ENCODE measurements at regions not wholly inside any gene's neighbourhood (a gene's known extent, or its start where the extent isn't known, plus 50 kb on each side); places are given as distances from the start of the nearest gene placed in this dataset.
A peak's percentile ranks its signal among the peaks of the same experiment; 100 is the strongest.

- Histone ChIP-seq H3K36me3 (no peaks in the 10 kb centered on the region), H3K27me3 (no peaks in the 10 kb centered on the region), H3K9me3 (no peaks in the 10 kb centered on the region), H3K4me1 (peaks cover 1 to 16% (median 9%) of the 10 kb centered on the region in 4 donors), H3K4me3 (no peak overlapping the region), H3K27ac (replicated peaks in 1 of 4) (no peak overlapping the region)
- no peak for DNase-seq (ENCODE audit: extremely low spot score)
- WGBS: 59% methylated on average over 2 of the region's 2 CpGs
- intact Hi-C loops (cut with DNase I): no loop called here
- TF ChIP-seq CTCF (IDR thresholded peaks at IDR 0.05): peak in 2 of 3 experiments; percentile 10 to 44
- no peak for TF ChIP-seq POLR2AphosphoS5 (IDR thresholded peaks at IDR 0.05)
Observed at GRCh38 chr7:25720427-25720826, 431.6 kb upstream of the NFE2L3 start.

GRCh38 chr7:25722856-25723255 lies 429.1 kb upstream of the NFE2L3 start:
- Histone ChIP-seq H3K36me3 (no peaks in the 10 kb centered on the region), H3K4me1 (peaks cover 6 to 24% (median 9%) of the 10 kb centered on the region in 4 donors), H3K27ac (replicated peaks in 1 of 4) (no peak overlapping the region), H3K9me3 (no peaks in the 10 kb centered on the region), H3K4me3 (no peak overlapping the region), H3K27me3 (no peaks in the 10 kb centered on the region)
- intact Hi-C loops (cut with DNase I): no loop called here
- no peak for DNase-seq (ENCODE audit: extremely low spot score)
- whole genome bisulfite sequencing: 53% methylated on average over 1 of the region's 1 CpG
- TF ChIP-seq EP300 (IDR thresholded peaks at IDR 0.05) (no peak), POLR2A (IDR thresholded peaks at IDR 0.05; ENCODE audit: low read depth) (no peak), CTCF (IDR thresholded peaks at IDR 0.05) (no peak), POLR2AphosphoS5 (IDR thresholded peaks at IDR 0.05) (no peak)

DNA sequence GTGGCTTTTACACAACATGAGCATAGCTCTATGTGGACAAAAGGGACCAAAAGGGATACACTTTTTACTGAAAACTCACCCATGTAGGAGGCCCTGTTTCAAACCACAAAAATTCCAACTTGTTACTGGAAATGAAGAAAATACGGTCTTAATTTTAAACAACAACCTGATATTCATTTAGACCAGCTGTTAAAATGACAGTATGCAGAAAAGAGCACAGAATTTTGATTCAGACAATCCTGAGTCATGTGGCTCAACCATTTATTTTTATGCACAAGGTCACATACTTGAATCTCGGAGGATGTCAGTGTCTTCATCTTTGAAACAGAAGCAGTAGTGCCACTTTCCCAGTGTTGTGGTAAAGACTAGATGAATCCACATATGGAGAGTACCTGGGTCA lies 426.5 kb upstream of the NFE2L3 start:
- Histone ChIP-seq H3K4me3 (no peak overlapping the region), H3K9me3 (no peaks in the 10 kb centered on the region), H3K4me1 (peaks cover 7 to 27% (median 10%) of the 10 kb centered on the region in 4 donors), H3K27ac (replicated peaks in 1 of 4) (peak overlapping the region in 2 of 4 donors; percentile 64 to 71), H3K27me3 (no peaks in the 10 kb centered on the region), H3K36me3 (no peaks in the 10 kb centered on the region)
- 30% methylated on average over 2 of the region's 2 CpGs for WGBS
- intact Hi-C loops (cut with DNase I): no loop called here
- TF ChIP-seq POLR2A (IDR thresholded peaks at IDR 0.05; ENCODE audit: low read depth) (no peak), POLR2AphosphoS5 (IDR thresholded peaks at IDR 0.05) (no peak), EP300 (IDR thresholded peaks at IDR 0.05) (no peak), CTCF (IDR thresholded peaks at IDR 0.05) (no peak)
- no peak for DNase-seq (ENCODE audit: extremely low spot score)

GRCh38 chr7:25726170-25726780 lies 425.7 kb upstream of the NFE2L3 start:
- no peak for TF ChIP-seq EP300 (IDR thresholded peaks at IDR 0.05)
- TF ChIP-seq CTCF (IDR thresholded peaks at IDR 0.05): no peak
- TF ChIP-seq POLR2A (IDR thresholded peaks at IDR 0.05; ENCODE audit: low read depth): no peak
- no peak for TF ChIP-seq POLR2AphosphoS5 (IDR thresholded peaks at IDR 0.05)
- WGBS: 43% methylated on average over 7 of the region's 8 CpGs
- Histone ChIP-seq H3K4me3 (no peak overlapping the region), H3K36me3 (no peaks in the 10 kb centered on the region), H3K27ac (replicated peaks in 1 of 4) (peak overlapping the region in 2 of 4 donors; percentile 64 to 71), H3K4me1 (peaks cover 7 to 35% (median 18%) of the 10 kb centered on the region in 4 donors), H3K9me3 (no peaks in the 10 kb centered on the region), H3K27me3 (no peaks in the 10 kb centered on the region)
- DNase-seq (ENCODE audit: extremely low spot score): no peak
- intact Hi-C loops (cut with DNase I): no loop called here

GRCh38 chr7:25726781-25727311 lies 425.2 kb upstream of the NFE2L3 start:
- Histone ChIP-seq H3K4me1 (peaks cover 7 to 41% (median 24%) of the 10 kb centered on the region in 4 donors), H3K27me3 (no peaks in the 10 kb centered on the region), H3K9me3 (no peaks in the 10 kb centered on the region), H3K27ac (replicated peaks in 1 of 4) (no peak overlapping the region), H3K4me3 (no peak overlapping the region), H3K36me3 (no peaks in the 10 kb centered on the region)
- no peak for DNase-seq (ENCODE audit: extremely low spot score)
- intact Hi-C loops (cut with DNase I): no loop called here
- WGBS: 76% methylated on average over 8 of the region's 8 CpGs
- TF ChIP-seq POLR2A (IDR thresholded peaks at IDR 0.05; ENCODE audit: low read depth): no peak
- TF ChIP-seq CTCF (IDR thresholded peaks at IDR 0.05): no peak
- TF ChIP-seq POLR2AphosphoS5 (IDR thresholded peaks at IDR 0.05): no peak
- TF ChIP-seq EP300 (IDR thresholded peaks at IDR 0.05): no peak
